ENCODE measurements at regions not wholly inside any gene's neighbourhood (a gene's known extent, or its start where the extent isn't known, plus 50 kb on each side); places are given as distances from the start of the nearest gene placed in this dataset.

- H3K4me1 ChIP-seq: no peaks in the 10 kb centered on the region
- no peaks in the 10 kb centered on the region for H3K27me3 ChIP-seq (ENCODE audit: low read depth)
- no peak for DNase-seq
- no peak overlapping the region for H3K4me3 ChIP-seq
- no peak overlapping the region for H3K27ac ChIP-seq
- no peaks in the 10 kb centered on the region for H3K9me3 ChIP-seq
- no peaks in the 10 kb centered on the region for H3K36me3 ChIP-seq
- ATAC-seq: no peak
- TF ChIP-seq, protein P1, sequence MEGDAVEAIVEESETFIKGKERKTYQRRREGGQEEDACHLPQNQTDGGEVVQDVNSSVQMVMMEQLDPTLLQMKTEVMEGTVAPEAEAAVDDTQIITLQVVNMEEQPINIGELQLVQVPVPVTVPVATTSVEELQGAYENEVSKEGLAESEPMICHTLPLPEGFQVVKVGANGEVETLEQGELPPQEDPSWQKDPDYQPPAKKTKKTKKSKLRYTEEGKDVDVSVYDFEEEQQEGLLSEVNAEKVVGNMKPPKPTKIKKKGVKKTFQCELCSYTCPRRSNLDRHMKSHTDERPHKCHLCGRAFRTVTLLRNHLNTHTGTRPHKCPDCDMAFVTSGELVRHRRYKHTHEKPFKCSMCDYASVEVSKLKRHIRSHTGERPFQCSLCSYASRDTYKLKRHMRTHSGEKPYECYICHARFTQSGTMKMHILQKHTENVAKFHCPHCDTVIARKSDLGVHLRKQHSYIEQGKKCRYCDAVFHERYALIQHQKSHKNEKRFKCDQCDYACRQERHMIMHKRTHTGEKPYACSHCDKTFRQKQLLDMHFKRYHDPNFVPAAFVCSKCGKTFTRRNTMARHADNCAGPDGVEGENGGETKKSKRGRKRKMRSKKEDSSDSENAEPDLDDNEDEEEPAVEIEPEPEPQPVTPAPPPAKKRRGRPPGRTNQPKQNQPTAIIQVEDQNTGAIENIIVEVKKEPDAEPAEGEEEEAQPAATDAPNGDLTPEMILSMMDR (IDR thresholded peaks at IDR 0.05): no peak
- intact Hi-C loops (cut with DNase I): no loop called here
These were observed 565.8 kb downstream of the IGSF11 start for GRCh38 chr3:118468801-118469200.

GRCh38 chr3:118472586-118472985 lies 562.1 kb downstream of the IGSF11 start:
- TF ChIP-seq, protein P1 (IDR thresholded peaks at IDR 0.05): no peak
- H3K4me3 ChIP-seq: no peak overlapping the region
- no peaks in the 10 kb centered on the region for H3K36me3 ChIP-seq
- no peaks in the 10 kb centered on the region for H3K4me1 ChIP-seq
- intact Hi-C loops (cut with DNase I): no loop called here
- no peak for ATAC-seq
- no peaks in the 10 kb centered on the region for H3K27me3 ChIP-seq (ENCODE audit: low read depth)
- DNase-seq: no peak
- H3K9me3 ChIP-seq: no peaks in the 10 kb centered on the region
- H3K27ac ChIP-seq: no peak overlapping the region

GRCh38 chr3:118473343-118473742 lies 561.3 kb downstream of the IGSF11 start:
- Histone ChIP-seq H3K27me3 (ENCODE audit: low read depth) (no peaks in the 10 kb centered on the region), H3K36me3 (no peaks in the 10 kb centered on the region), H3K27ac (no peak overlapping the region), H3K4me3 (no peak overlapping the region), H3K4me1 (no peaks in the 10 kb centered on the region), H3K9me3 (no peaks in the 10 kb centered on the region)
- no peak for DNase-seq
- intact Hi-C loops (cut with DNase I): no loop called here
- ATAC-seq: no peak
- TF ChIP-seq, protein P1 (IDR thresholded peaks at IDR 0.05): no peak

DNA sequence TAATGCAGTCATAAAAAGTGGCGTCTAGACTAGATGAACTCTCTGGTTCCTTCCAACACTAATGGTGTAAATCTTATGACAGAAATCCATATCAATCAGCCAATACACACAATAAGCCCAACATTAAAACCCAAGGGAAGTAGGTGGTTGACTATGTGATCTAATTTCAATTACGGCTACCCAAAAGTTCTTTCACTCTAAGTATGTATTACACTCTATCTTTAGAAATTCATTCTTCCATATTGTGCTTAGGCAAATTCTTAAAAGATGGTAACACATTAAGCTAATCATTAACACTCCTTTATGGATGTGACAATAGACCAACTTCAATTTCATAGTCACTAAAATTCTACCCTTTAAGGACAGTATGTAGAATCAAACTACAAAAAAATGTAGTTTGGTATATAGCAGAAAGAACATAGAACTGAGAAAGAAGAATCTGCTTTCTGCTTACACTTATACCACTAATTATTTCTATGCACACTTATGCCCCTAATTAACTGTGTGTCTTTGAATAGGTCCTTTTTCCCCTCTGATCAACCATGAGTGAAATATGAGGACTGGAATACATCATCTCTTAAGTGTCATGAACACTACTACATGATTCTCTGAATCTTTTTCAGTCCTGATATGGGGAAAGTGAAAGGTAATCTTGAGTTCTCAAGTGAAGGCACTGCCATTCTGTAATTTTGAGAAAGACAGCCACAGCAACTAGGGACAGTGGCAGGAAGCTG lies 557.6 kb downstream of the IGSF11 start:
- Histone ChIP-seq H3K4me1 (no peaks in the 10 kb centered on the region), H3K27me3 (ENCODE audit: low read depth) (no peaks in the 10 kb centered on the region), H3K36me3 (no peaks in the 10 kb centered on the region), H3K27ac (no peak overlapping the region), H3K9me3 (no peaks in the 10 kb centered on the region), H3K4me3 (no peak overlapping the region)
- intact Hi-C loops (cut with DNase I): no loop called here
- DNase-seq (no peak), ATAC-seq (no peak)
- TF ChIP-seq, protein P1 (IDR thresholded peaks at IDR 0.05): no peak

DNA sequence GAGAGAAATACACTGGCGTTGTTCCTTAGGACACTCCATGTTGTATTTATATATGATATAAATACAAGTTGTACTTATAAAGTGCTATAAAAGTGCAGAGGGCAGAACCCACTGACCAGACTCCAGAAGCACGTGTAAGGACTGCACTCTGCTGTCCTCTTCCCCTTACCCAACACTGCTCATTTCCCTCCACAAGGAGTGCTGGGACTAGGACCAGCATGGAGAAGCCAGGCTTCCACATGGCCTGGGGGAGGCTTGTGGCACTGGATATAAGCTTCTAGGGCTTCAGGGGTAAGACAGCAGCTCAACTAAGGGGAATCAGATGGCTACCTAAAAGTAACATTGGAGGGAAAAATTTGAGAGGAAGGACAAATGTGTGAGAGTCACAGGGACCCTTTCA lies 556.9 kb downstream of the IGSF11 start:
- Histone ChIP-seq H3K36me3 (no peaks in the 10 kb centered on the region), H3K4me1 (no peaks in the 10 kb centered on the region), H3K27me3 (ENCODE audit: low read depth) (no peaks in the 10 kb centered on the region), H3K27ac (no peak overlapping the region), H3K4me3 (no peak overlapping the region), H3K9me3 (no peaks in the 10 kb centered on the region)
- TF ChIP-seq, protein P1 (IDR thresholded peaks at IDR 0.05): no peak
- DNase-seq (no peak), ATAC-seq (no peak)
- intact Hi-C loops (cut with DNase I): no loop called here

Measured in lower lobe of right lung (tissue), 2 donors.